GM23338 (cell line): ENCODE measurements at regions not wholly inside any gene's neighbourhood (a gene's known extent, or its start where the extent isn't known, plus 50 kb on each side); places are given as distances from the start of the nearest gene placed in this dataset.
"Not testable (repeated sequence)": the region's sequence is repeated elsewhere in the genome, so short reads cannot be mapped to it uniquely, and the experiment has no call there.

Experiments used
- ATAC-seq: fragments of 200-7000 bp; cut with Tn5 transposase; 3 replicates; pipeline ENCODE4 v1.9.1; 2020
- DNase-seq: peaks from one replicate; pipeline ENCODE4 v3.0.0-alpha.2; 2015; ENCODE audit warnings: low spot score
- H2AFZ ChIP-seq: fragments of 200-600 bp; sonication (generic); 2 replicates; pipeline ENCODE4 v1.8.0; 2016; ENCODE audit warnings: antibody characterized with exemption, mild to moderate bottlenecking, moderate library complexity
- H3F3A ChIP-seq: fragments of 200-600 bp; sonication (generic); replicated peaks from 2 replicates; pipeline ENCODE4 v1.8.0; 2017; ENCODE audit warnings: antibody characterized with exemption, mixed run types, low read depth
- H3K27ac ChIP-seq: fragments of 200-600 bp; sonication (generic); 2 replicates; pipeline ENCODE4 v1.6.1; 2016; ENCODE audit warnings: low read depth
- H3K27me3 ChIP-seq: fragments of 200-600 bp; sonication (generic); 2 replicates; pipeline ENCODE4 v1.8.0; 2016; ENCODE audit warnings: mild to moderate bottlenecking, mixed run types, moderate library complexity; ENCODE audit not compliant: insufficient read depth
- H3K36me3 ChIP-seq: fragments of 200-600 bp; sonication (generic); 2 replicates; pipeline ENCODE4 v1.8.0; 2016; ENCODE audit warnings: mild to moderate bottlenecking; ENCODE audit not compliant: insufficient read depth
- H3K4me1 ChIP-seq: fragments of 200-600 bp; sonication (generic); 2 replicates; pipeline ENCODE4 v1.8.0; 2016; ENCODE audit warnings: mild to moderate bottlenecking, moderate library complexity; ENCODE audit not compliant: insufficient read depth
- H3K4me2 ChIP-seq: fragments of 200-600 bp; sonication (generic); 2 replicates; pipeline ENCODE4 v1.7.1; 2017; ENCODE audit warnings: mixed run types
- H3K4me3 ChIP-seq: fragments of 200-600 bp; sonication (generic); 2 replicates; pipeline ENCODE4 v1.6.1; 2016; ENCODE audit warnings: mixed run types
- H3K79me2 ChIP-seq: fragments of 200-600 bp; sonication (generic); replicated peaks from 2 replicates; pipeline ENCODE4 v1.8.0; 2017; ENCODE audit warnings: mild to moderate bottlenecking; ENCODE audit not compliant: insufficient read depth
- H3K9me2 ChIP-seq: fragments of 200-600 bp; sonication (generic); 2 replicates; pipeline ENCODE4 v1.8.0; 2017; ENCODE audit not compliant: insufficient read depth
- H4K20me1 ChIP-seq: fragments of 200-600 bp; sonication (generic); replicated peaks from 2 replicates; pipeline ENCODE4 v1.8.0; 2017; ENCODE audit warnings: mild to moderate bottlenecking; ENCODE audit not compliant: insufficient read depth
- H3K27ac Mint-ChIP-seq: 2 replicates; pipeline ENCODE4 v1.8.0; 2020; ENCODE audit warnings: inconsistent platforms, mild to moderate bottlenecking, moderate library complexity, mixed read lengths
- H3K27me3 Mint-ChIP-seq: 3 replicates; pipeline ENCODE4 v1.8.0; 2022; ENCODE audit warnings: low read depth, mild to moderate bottlenecking, moderate library complexity, mixed read lengths, inconsistent platforms; ENCODE audit not compliant: insufficient read depth, poor library complexity
- H3K36me3 Mint-ChIP-seq: 3 replicates; pipeline ENCODE4 v1.8.0; 2021; ENCODE audit warnings: low read depth, mild to moderate bottlenecking, inconsistent platforms, moderate library complexity, mixed read lengths
- H3K4me1 Mint-ChIP-seq: 3 replicates; pipeline ENCODE4 v1.8.0; 2020; ENCODE audit warnings: mild to moderate bottlenecking, inconsistent platforms, mixed read lengths
- H3K4me3 Mint-ChIP-seq: 3 replicates; pipeline ENCODE4 v1.8.0; 2021; ENCODE audit warnings: moderate library complexity, mild to moderate bottlenecking, inconsistent platforms, mixed read lengths
- H3K9me3 Mint-ChIP-seq: 3 replicates; pipeline ENCODE4 v1.8.0; 2020; ENCODE audit warnings: moderate library complexity, mild to moderate bottlenecking, inconsistent platforms, mixed read lengths
- CREB1 ChIP-seq: fragments of 250-450 bp; sonication (Bioruptor Pico); IDR thresholded peaks from 2 replicates; pipeline ENCODE4 v1.5.0; 2020; ENCODE audit warnings: low read depth, mild to moderate bottlenecking, moderate library complexity
- CTCF ChIP-seq, 2 experiments: fragments of 200-600 bp in 1 of 2; sonication (generic) in 1 of 2; conservative IDR thresholded peaks; 2 replicates each; pipeline versions ENCODE4 v1.5.1 to v1.6.1; 2016 to 2017; ENCODE audit warnings: antibody characterized with exemption in 2 of 2, low read depth in 2 of 2, mild to moderate bottlenecking in 2 of 2, moderate library complexity in 1 of 2
- EZH2 ChIP-seq: fragments of 200-600 bp; sonication (generic); IDR thresholded peaks from one replicate; pipeline ENCODE4 v1.8.0; 2017; ENCODE audit warnings: antibody characterized with exemption, mild to moderate bottlenecking, low read depth; ENCODE audit not compliant: unreplicated experiment
- JUNB ChIP-seq: IDR thresholded peaks from one replicate; pipeline ENCODE4 v1.6.1; 2016; ENCODE audit warnings: antibody characterized with exemption; ENCODE audit not compliant: unreplicated experiment
- REST ChIP-seq: IDR thresholded peaks from one replicate; pipeline ENCODE4 v1.6.1; 2018; ENCODE audit warnings: antibody characterized with exemption; ENCODE audit not compliant: unreplicated experiment
- ZNF114 ChIP-seq: fragments of 250-450 bp; sonication (Bioruptor Pico); IDR thresholded peaks from 2 replicates; pipeline ENCODE4 v1.5.0; 2020; ENCODE audit warnings: mild to moderate bottlenecking, moderate library complexity
- ZNF331 ChIP-seq: fragments of 250-450 bp; sonication (Bioruptor Pico); IDR thresholded peaks from 2 replicates; pipeline ENCODE4 v1.5.0; 2020; ENCODE audit warnings: low read depth, mild to moderate bottlenecking, moderate library complexity
- TF ChIP-seq, protein P1 (sequence below): fragments of 250-450 bp; sonication (Bioruptor Pico); IDR thresholded peaks from 2 replicates; pipeline ENCODE4 v1.5.0; 2020; ENCODE audit warnings: mild to moderate bottlenecking, moderate library complexity

- Mint-ChIP-seq H3K36me3 (no peaks in the 10 kb centered on the region), H3K4me1 (peaks cover 14% of the 10 kb centered on the region), H3K9me3 (no peaks in the 10 kb centered on the region), H3K4me3 (no peak overlapping the region), H3K27me3 (no peaks in the 10 kb centered on the region), H3K27ac (peak overlapping the region; percentile 63)
- Histone ChIP-seq H3K4me2 (0 out of 2 replicates have a peak overlapping the region, but pooled peaks have one; percentile 4), H3K4me1 (peaks cover 15% of the 10 kb centered on the region; the same call in 1 of the 2 replicates), H3F3A (no peaks in the 10 kb centered on the region), H4K20me1 (no peaks in the 10 kb centered on the region), H3K27me3 (no peaks in the 10 kb centered on the region), H3K4me3 (no peak overlapping the region), H3K27ac (no peak overlapping the region), H3K79me2 (no peaks in the 10 kb centered on the region), H2AFZ (no peak overlapping the region; the same call in 1 of the 2 replicates), H3K9me2 (no peaks in the 10 kb centered on the region), H3K36me3 (no peaks in the 10 kb centered on the region)
- DNase-seq (peak; percentile 39), ATAC-seq (no peak)
- TF ChIP-seq, protein P1, sequence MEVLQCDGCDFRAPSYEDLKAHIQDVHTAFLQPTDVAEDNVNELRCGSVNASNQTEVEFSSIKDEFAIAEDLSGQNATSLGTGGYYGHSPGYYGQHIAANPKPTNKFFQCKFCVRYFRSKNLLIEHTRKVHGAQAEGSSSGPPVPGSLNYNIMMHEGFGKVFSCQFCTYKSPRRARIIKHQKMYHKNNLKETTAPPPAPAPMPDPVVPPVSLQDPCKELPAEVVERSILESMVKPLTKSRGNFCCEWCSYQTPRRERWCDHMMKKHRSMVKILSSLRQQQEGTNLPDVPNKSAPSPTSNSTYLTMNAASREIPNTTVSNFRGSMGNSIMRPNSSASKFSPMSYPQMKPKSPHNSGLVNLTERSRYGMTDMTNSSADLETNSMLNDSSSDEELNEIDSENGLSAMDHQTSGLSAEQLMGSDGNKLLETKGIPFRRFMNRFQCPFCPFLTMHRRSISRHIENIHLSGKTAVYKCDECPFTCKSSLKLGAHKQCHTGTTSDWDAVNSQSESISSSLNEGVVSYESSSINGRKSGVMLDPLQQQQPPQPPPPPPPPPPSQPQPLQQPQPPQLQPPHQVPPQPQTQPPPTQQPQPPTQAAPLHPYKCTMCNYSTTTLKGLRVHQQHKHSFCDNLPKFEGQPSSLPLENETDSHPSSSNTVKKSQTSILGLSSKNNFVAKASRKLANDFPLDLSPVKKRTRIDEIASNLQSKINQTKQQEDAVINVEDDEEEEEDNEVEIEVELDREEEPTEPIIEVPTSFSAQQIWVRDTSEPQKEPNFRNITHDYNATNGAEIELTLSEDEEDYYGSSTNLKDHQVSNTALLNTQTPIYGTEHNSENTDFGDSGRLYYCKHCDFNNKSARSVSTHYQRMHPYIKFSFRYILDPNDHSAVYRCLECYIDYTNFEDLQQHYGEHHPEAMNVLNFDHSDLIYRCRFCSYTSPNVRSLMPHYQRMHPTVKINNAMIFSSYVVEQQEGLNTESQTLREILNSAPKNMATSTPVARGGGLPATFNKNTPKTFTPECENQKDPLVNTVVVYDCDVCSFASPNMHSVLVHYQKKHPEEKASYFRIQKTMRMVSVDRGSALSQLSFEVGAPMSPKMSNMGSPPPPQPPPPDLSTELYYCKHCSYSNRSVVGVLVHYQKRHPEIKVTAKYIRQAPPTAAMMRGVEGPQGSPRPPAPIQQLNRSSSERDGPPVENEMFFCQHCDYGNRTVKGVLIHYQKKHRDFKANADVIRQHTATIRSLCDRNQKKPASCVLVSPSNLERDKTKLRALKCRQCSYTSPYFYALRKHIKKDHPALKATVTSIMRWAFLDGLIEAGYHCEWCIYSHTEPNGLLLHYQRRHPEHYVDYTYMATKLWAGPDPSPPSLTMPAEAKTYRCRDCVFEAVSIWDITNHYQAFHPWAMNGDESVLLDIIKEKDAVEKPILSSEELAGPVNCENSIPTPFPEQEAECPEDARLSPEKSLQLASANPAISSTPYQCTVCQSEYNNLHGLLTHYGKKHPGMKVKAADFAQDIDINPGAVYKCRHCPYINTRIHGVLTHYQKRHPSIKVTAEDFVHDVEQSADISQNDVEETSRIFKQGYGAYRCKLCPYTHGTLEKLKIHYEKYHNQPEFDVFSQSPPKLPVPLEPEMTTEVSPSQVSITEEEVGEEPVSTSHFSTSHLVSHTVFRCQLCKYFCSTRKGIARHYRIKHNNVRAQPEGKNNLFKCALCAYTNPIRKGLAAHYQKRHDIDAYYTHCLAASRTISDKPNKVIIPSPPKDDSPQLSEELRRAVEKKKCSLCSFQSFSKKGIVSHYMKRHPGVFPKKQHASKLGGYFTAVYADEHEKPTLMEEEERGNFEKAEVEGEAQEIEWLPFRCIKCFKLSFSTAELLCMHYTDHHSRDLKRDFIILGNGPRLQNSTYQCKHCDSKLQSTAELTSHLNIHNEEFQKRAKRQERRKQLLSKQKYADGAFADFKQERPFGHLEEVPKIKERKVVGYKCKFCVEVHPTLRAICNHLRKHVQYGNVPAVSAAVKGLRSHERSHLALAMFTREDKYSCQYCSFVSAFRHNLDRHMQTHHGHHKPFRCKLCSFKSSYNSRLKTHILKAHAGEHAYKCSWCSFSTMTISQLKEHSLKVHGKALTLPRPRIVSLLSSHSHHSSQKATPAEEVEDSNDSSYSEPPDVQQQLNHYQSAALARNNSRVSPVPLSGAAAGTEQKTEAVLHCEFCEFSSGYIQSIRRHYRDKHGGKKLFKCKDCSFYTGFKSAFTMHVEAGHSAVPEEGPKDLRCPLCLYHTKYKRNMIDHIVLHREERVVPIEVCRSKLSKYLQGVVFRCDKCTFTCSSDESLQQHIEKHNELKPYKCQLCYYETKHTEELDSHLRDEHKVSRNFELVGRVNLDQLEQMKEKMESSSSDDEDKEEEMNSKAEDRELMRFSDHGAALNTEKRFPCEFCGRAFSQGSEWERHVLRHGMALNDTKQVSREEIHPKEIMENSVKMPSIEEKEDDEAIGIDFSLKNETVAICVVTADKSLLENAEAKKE (CRISPR knock-in tag), result no peak
- no peak for TF ChIP-seq CTCF (conservative IDR thresholded peaks at IDR 0.05; ENCODE audit: low read depth in 2 of 2)
- no peak for TF ChIP-seq CREB1 (CRISPR knock-in tag)
- no peak for TF ChIP-seq ZNF114 (CRISPR knock-in tag)
- no peak for TF ChIP-seq EZH2
- TF ChIP-seq JUNB, result no peak
- TF ChIP-seq ZNF331 (CRISPR knock-in tag), result no peak
- no peak for TF ChIP-seq REST
These were observed 400.6 kb upstream of the NR3C2 start for GRCh38 chr4:148842843-148843242.

GRCh38 chr4:148837571-148837970 lies 395.4 kb upstream of the NR3C2 start:
- H3K4me3 Mint-ChIP-seq, H3K27me3 Mint-ChIP-seq: not testable (repeated sequence)

More at GRCh38 chr4:148837571-148837970, 395.4 kb upstream of the NR3C2 start:
- not testable (repeated sequence) for H4K20me1 ChIP-seq, H3K9me3 Mint-ChIP-seq, DNase-seq, ATAC-seq, H3K4me2 ChIP-seq, H3K4me3 ChIP-seq, H3K9me2 ChIP-seq, H3K36me3 Mint-ChIP-seq, H3K79me2 ChIP-seq, H3K36me3 ChIP-seq, H2AFZ ChIP-seq, H3K27ac ChIP-seq, H3F3A ChIP-seq, H3K27me3 ChIP-seq, H3K27ac Mint-ChIP-seq
- peaks cover 21% of the 10 kb centered on the region for H3K4me1 Mint-ChIP-seq
- H3K4me1 ChIP-seq, result peaks cover 17% of the 10 kb centered on the region; the same call in 1 of the 2 replicates
